Keratinocyte (primary cell): ENCODE measurements at regions not wholly inside any gene's neighbourhood (a gene's known extent, or its start where the extent isn't known, plus 50 kb on each side); places are given as distances from the start of the nearest gene placed in this dataset.
"Not testable (repeated sequence)": the region's sequence is repeated elsewhere in the genome, so short reads cannot be mapped to it uniquely, and the experiment has no call there.

Source experiments
- DNase-seq: peaks from one replicate; pipeline ENCODE4 v3.0.0-alpha.2; 2011; ENCODE audit warnings: low read depth, missing footprints, low spot score
- FAIRE-seq: peaks from 2 replicates; lab custom pipeline; 2011; peaks lifted over from hg19 to GRCh38; lab: Jason Lieb, UNC
- H2AFZ ChIP-seq: 2 replicates; pipeline ENCODE4 v1.6.0; 2012; ENCODE audit warnings: low read length, control low read depth, inconsistent platforms; ENCODE audit not compliant: control insufficient read depth
- H3K27ac ChIP-seq: 2 replicates; pipeline ENCODE4 v1.5.1; 2011; ENCODE audit warnings: low read length; ENCODE audit not compliant: control insufficient read depth, insufficient read depth
- H3K27me3 ChIP-seq: 3 replicates; pipeline ENCODE4 v1.6.0; 2011; ENCODE audit warnings: low read length; ENCODE audit not compliant: control insufficient read depth, insufficient read depth; ENCODE audit errors: extremely low read depth
- H3K36me3 ChIP-seq, 2 experiments: 2 replicates in 1 of 2; 3 replicates in 1 of 2; pipeline ENCODE4 v1.5.1; 2011; ENCODE audit warnings: low read length in 2 of 2, mild to moderate bottlenecking in 1 of 2; ENCODE audit not compliant: control insufficient read depth in 2 of 2, insufficient read depth in 2 of 2; ENCODE audit errors: extremely low read depth in 1 of 2
- H3K4me1 ChIP-seq: 3 replicates; pipeline ENCODE4 v1.5.1; 2011; ENCODE audit warnings: low read length; ENCODE audit not compliant: control insufficient read depth, insufficient read depth; ENCODE audit errors: extremely low read depth
- H3K4me2 ChIP-seq: 3 replicates; pipeline ENCODE4 v1.6.0; 2011; ENCODE audit warnings: low read depth, low read length; ENCODE audit not compliant: control insufficient read depth, insufficient read depth; ENCODE audit errors: extremely low read depth
- H3K4me3 ChIP-seq, 3 experiments: fragments of 200-600 bp in 1 of 3; sonication (generic) in 1 of 3; 2 replicates in 2 of 3; 3 replicates in 1 of 3; pipeline ENCODE4 v1.5.1; 2011 to 2016; ENCODE audit warnings: low read length in 3 of 3, mild to moderate bottlenecking in 3 of 3, control low read depth in 2 of 3, inconsistent platforms in 1 of 3, low read depth in 1 of 3, mixed read lengths in 1 of 3, mixed run types in 1 of 3, moderate library complexity in 1 of 3; ENCODE audit not compliant: control insufficient read depth in 2 of 3, insufficient read depth in 2 of 3; ENCODE audit errors: extremely low read depth in 1 of 3
- H3K79me2 ChIP-seq: 2 replicates; pipeline ENCODE4 v1.6.0; 2012; ENCODE audit warnings: low read length; ENCODE audit not compliant: control insufficient read depth, insufficient read depth
- H3K9ac ChIP-seq: 3 replicates; pipeline ENCODE4 v1.6.0; 2011; ENCODE audit warnings: low read length; ENCODE audit not compliant: control insufficient read depth, insufficient read depth; ENCODE audit errors: extremely low read depth
- H3K9me1 ChIP-seq: 3 replicates; pipeline ENCODE4 v1.6.0; 2011; ENCODE audit warnings: low read length; ENCODE audit not compliant: control insufficient read depth, insufficient read depth; ENCODE audit errors: extremely low read depth
- H3K9me3 ChIP-seq: 2 replicates; pipeline ENCODE4 v1.5.1; 2012; ENCODE audit warnings: low read depth, low read length; ENCODE audit not compliant: control insufficient read depth
- H4K20me1 ChIP-seq: 3 replicates; pipeline ENCODE4 v1.6.0; 2011; ENCODE audit warnings: low read length; ENCODE audit not compliant: control insufficient read depth, insufficient read depth; ENCODE audit errors: extremely low read depth
- CTCF ChIP-seq, 3 experiments: IDR thresholded peaks in 1 of 3; conservative IDR thresholded peaks in 1 of 3; optimal IDR thresholded peaks in 1 of 3; 2 replicates in 2 of 3; 3 replicates in 1 of 3; pipeline versions ENCODE3 to v1.5.1; 2011; ENCODE audit warnings: low read length in 3 of 3, mild to moderate bottlenecking in 3 of 3, moderate library complexity in 2 of 3, control low read depth in 1 of 3, inconsistent platforms in 1 of 3; ENCODE audit not compliant: insufficient read depth in 2 of 3; ENCODE audit errors: extremely low read depth in 1 of 3
- EZH2 ChIP-seq: IDR thresholded peaks from one replicate; pipeline ENCODE4 v1.6.1; 2012; ENCODE audit warnings: inconsistent platforms, mild to moderate bottlenecking, low read length, moderate library complexity
- dilution Hi-C: fragments of 300-500 bp; cut with MboI; formaldehyde crosslinking; loops from one replicate; pipeline ENCODE4 v1.7.0; 2020; ENCODE audit warnings: low sequenced_read_pairs; ENCODE audit not compliant: extremely low pct_ligation_motif_present

- no peaks in the 10 kb centered on the region for H3K9me1 ChIP-seq
- FAIRE-seq = no peak
- no peak for TF ChIP-seq CTCF (optimal IDR thresholded peaks at IDR 0.05 in 1 of 3, IDR thresholded peaks at IDR 0.05 in 1 of 3, conservative IDR thresholded peaks at IDR 0.05 in 1 of 3; ENCODE audit: extremely low read depth in 1 of 3, insufficient read depth in 2 of 3, low read length in 3 of 3)
- no peak for TF ChIP-seq EZH2
- no peak overlapping the region for H3K4me3 ChIP-seq
- no peak for DNase-seq
- no peaks in the 10 kb centered on the region for H4K20me1 ChIP-seq
- H3K27me3 ChIP-seq = no peaks in the 10 kb centered on the region
- no peaks in the 10 kb centered on the region for H3K9me3 ChIP-seq
- no peaks in the 10 kb centered on the region for H3K4me1 ChIP-seq
- dilution Hi-C loops = no loop called here
- no peak overlapping the region for H3K9ac ChIP-seq
- no peak overlapping the region for H2AFZ ChIP-seq
- H3K36me3 ChIP-seq = no peaks in the 10 kb centered on the region
- no peaks in the 10 kb centered on the region for H3K79me2 ChIP-seq
- H3K27ac ChIP-seq = no peak overlapping the region
- H3K4me2 ChIP-seq = no peak overlapping the region
Observed at GRCh38 chr6:80579391-80580023, 473.0 kb downstream of the BCKDHB start.

GRCh38 chr6:80573320-80573719 is 466.8 kb downstream of the BCKDHB start:
- H4K20me1 ChIP-seq, H3K4me2 ChIP-seq, H2AFZ ChIP-seq, H3K36me3 ChIP-seq, H3K27me3 ChIP-seq, FAIRE-seq, H3K27ac ChIP-seq, H3K9me3 ChIP-seq, H3K4me3 ChIP-seq, H3K9me1 ChIP-seq, H3K9ac ChIP-seq, dilution Hi-C loops, DNase-seq, H3K79me2 ChIP-seq, H3K4me1 ChIP-seq: not testable (repeated sequence)

GRCh38 chr6:80566361-80566760 is 459.9 kb downstream of the BCKDHB start:
- no peaks in the 10 kb centered on the region for H3K9me3 ChIP-seq
- no peaks in the 10 kb centered on the region for H3K27me3 ChIP-seq
- no peaks in the 10 kb centered on the region for H3K9me1 ChIP-seq
- H3K4me2 ChIP-seq = no peak overlapping the region
- H4K20me1 ChIP-seq = no peaks in the 10 kb centered on the region
- TF ChIP-seq EZH2 (no peak), CTCF (optimal IDR thresholded peaks at IDR 0.05 in 1 of 3, IDR thresholded peaks at IDR 0.05 in 1 of 3, conservative IDR thresholded peaks at IDR 0.05 in 1 of 3; ENCODE audit: extremely low read depth in 1 of 3, insufficient read depth in 2 of 3, low read length in 3 of 3) (no peak)
- FAIRE-seq (no peak), DNase-seq (no peak)
- H3K4me3 ChIP-seq = no peak overlapping the region
- no peak overlapping the region for H3K9ac ChIP-seq
- no peaks in the 10 kb centered on the region for H3K4me1 ChIP-seq
- H2AFZ ChIP-seq = no peak overlapping the region
- no peaks in the 10 kb centered on the region for H3K36me3 ChIP-seq
- dilution Hi-C loops = no loop called here
- no peak overlapping the region for H3K27ac ChIP-seq
- H3K79me2 ChIP-seq = no peaks in the 10 kb centered on the region
